H1 (cell line): ENCODE measurements at regions not wholly inside any gene's neighbourhood (a gene's known extent, or its start where the extent isn't known, plus 50 kb on each side); places are given as distances from the start of the nearest gene placed in this dataset.

ENCODE experiments used
- CTCF ChIA-PET: fragments of 300-600 bp; sonication (Branson Sonifier 250); formaldehyde crosslinking; loops from one replicate; lab custom pipeline; 2021; ENCODE audit not compliant: partially characterized antibody; lab: Charles Lee
- POLR2A ChIA-PET: fragments of 300-600 bp; sonication (Branson Sonifier 250); formaldehyde crosslinking; loops from one replicate; lab custom pipeline; 2021; ENCODE audit warnings: inconsistent platforms; ENCODE audit not compliant: partially characterized antibody; lab: Charles Lee
- DNase-seq, 2 experiments: peaks; one replicate each; pipeline versions ENCODE4 v3.0.0 to v3.0.0-alpha.2; 2010 to 2022; ENCODE audit warnings: low spot score in 2 of 2, low read depth in 1 of 2, mixed read lengths in 1 of 2
- FAIRE-seq: peaks from 2 replicates; lab custom pipeline; 2011; peaks lifted over from hg19 to GRCh38; lab: Jason Lieb, UNC
- H2AFZ ChIP-seq: 2 replicates; pipeline ENCODE4 v1.8.1; 2012; ENCODE audit warnings: low read length, inconsistent platforms
- H2AK5ac ChIP-seq: 2 replicates; pipeline ENCODE4 v1.6.1; 2013; ENCODE audit warnings: low read depth, low read length
- H2BK120ac ChIP-seq: replicated peaks from 2 replicates; pipeline ENCODE3; 2013; ENCODE audit warnings: low read depth, low read length, inconsistent platforms
- H2BK12ac ChIP-seq: 2 replicates; pipeline ENCODE4 v1.6.1; 2013; ENCODE audit warnings: low read depth, low read length
- H2BK15ac ChIP-seq: 2 replicates; pipeline ENCODE4 v1.6.1; 2013; ENCODE audit warnings: low read length
- H2BK20ac ChIP-seq: 2 replicates; pipeline ENCODE4 v1.6.1; 2013; ENCODE audit warnings: low read length
- H2BK5ac ChIP-seq: 2 replicates; pipeline ENCODE4 v1.6.1; 2013; ENCODE audit warnings: low read depth, low read length
- H3K14ac ChIP-seq: 2 replicates; pipeline ENCODE4 v1.6.1; 2013; ENCODE audit warnings: inconsistent platforms; ENCODE audit not compliant: insufficient read length
- H3K18ac ChIP-seq: 2 replicates; pipeline ENCODE4 v1.6.1; 2013; ENCODE audit warnings: low read length; ENCODE audit errors: extremely low read depth
- H3K23ac ChIP-seq: 2 replicates; pipeline ENCODE4 v1.6.1; 2013; ENCODE audit warnings: inconsistent platforms; ENCODE audit not compliant: insufficient read length
- H3K23me2 ChIP-seq: 2 replicates; pipeline ENCODE4 v1.6.1; 2013; ENCODE audit warnings: low read depth, low read length
- H3K27ac ChIP-seq: 2 replicates; pipeline ENCODE4 v1.6.1; 2011; ENCODE audit warnings: low read depth, low read length, inconsistent platforms
- H3K27me3 ChIP-seq, 4 experiments: replicated peaks in 1 of 4; 1 replicate in 1 of 4; 2 replicates in 3 of 4; pipeline versions ENCODE4 v1.6.1 to v1.8.1; 2011 to 2013; ENCODE audit warnings: low read length in 3 of 4, mild to moderate bottlenecking in 3 of 4, inconsistent platforms in 2 of 4, mixed read lengths in 2 of 4, moderate library complexity in 1 of 4; ENCODE audit not compliant: control insufficient read depth in 3 of 4, insufficient read depth in 3 of 4; ENCODE audit errors: extremely low read depth in 1 of 4
- H3K36me3 ChIP-seq, 4 experiments: 2 replicates each; pipeline versions ENCODE4 v1.6.1 to v1.8.1; 2011 to 2013; ENCODE audit warnings: mild to moderate bottlenecking in 4 of 4, low read length in 3 of 4, moderate library complexity in 2 of 4, control low read depth in 1 of 4, inconsistent platforms in 1 of 4; ENCODE audit not compliant: insufficient read depth in 4 of 4, control insufficient read depth in 2 of 4
- H3K4ac ChIP-seq: replicated peaks from 2 replicates; pipeline ENCODE3; 2013; ENCODE audit warnings: low read length, low read depth, mixed read lengths, inconsistent platforms; ENCODE audit not compliant: insufficient read length
- H3K4me1 ChIP-seq, 4 experiments: replicated peaks in 1 of 4; 1 replicate in 1 of 4; 2 replicates in 3 of 4; pipeline versions ENCODE4 v1.6.1 to v1.8.1; 2011 to 2013; ENCODE audit warnings: low read length in 3 of 4, inconsistent platforms in 2 of 4, mixed read lengths in 1 of 4; ENCODE audit not compliant: insufficient read depth in 4 of 4, control insufficient read depth in 3 of 4
- H3K4me2 ChIP-seq, 2 experiments: 2 replicates each; pipeline versions ENCODE4 v1.6.1 to v1.8.1; 2011 to 2013; ENCODE audit warnings: low read depth in 2 of 2, low read length in 2 of 2, control low read depth in 1 of 2, inconsistent platforms in 1 of 2, mild to moderate bottlenecking in 1 of 2; ENCODE audit not compliant: insufficient read depth in 1 of 2
- H3K4me3 ChIP-seq, 4 experiments: fragments of 200-600, 300-600 bp in 1 of 4; sonication (generic), shearing (Covaris generic), sonication (Bioruptor Twin) in 1 of 4; 2 replicates each; pipeline versions ENCODE4 v1.5.1 to v1.8.1; 2011 to 2016; ENCODE audit warnings: low read length in 4 of 4, low read depth in 3 of 4, control low read depth in 2 of 4, inconsistent platforms in 2 of 4, mild to moderate bottlenecking in 2 of 4, mixed read lengths in 1 of 4, moderate library complexity in 1 of 4; ENCODE audit not compliant: insufficient read depth in 2 of 4; ENCODE audit errors: extremely low read depth in 1 of 4
- H3K56ac ChIP-seq: replicated peaks from 2 replicates; pipeline ENCODE3; 2013; ENCODE audit warnings: low read depth, mild to moderate bottlenecking, mixed read lengths, low read length, inconsistent platforms; ENCODE audit not compliant: insufficient read length
- H3K79me1 ChIP-seq: 2 replicates; pipeline ENCODE4 v1.6.1; 2013; ENCODE audit warnings: low read depth, low read length, control low read depth
- H3K79me2 ChIP-seq, 2 experiments: 2 replicates each; pipeline versions ENCODE4 v1.6.1 to v1.8.1; 2012 to 2013; ENCODE audit warnings: low read length in 2 of 2, mild to moderate bottlenecking in 2 of 2, inconsistent platforms in 1 of 2; ENCODE audit not compliant: insufficient read depth in 2 of 2, control insufficient read depth in 1 of 2
- H3K9ac ChIP-seq, 4 experiments: replicated peaks in 1 of 4; 1 replicate in 1 of 4; 2 replicates in 3 of 4; pipeline versions ENCODE4 v1.6.1 to v1.8.1; 2011 to 2013; ENCODE audit warnings: low read depth in 3 of 4, low read length in 3 of 4, control low read depth in 2 of 4, mild to moderate bottlenecking in 2 of 4, moderate library complexity in 2 of 4, inconsistent platforms in 1 of 4; ENCODE audit errors: extremely low read depth in 1 of 4
- H3K9me3 ChIP-seq, 2 experiments: 2 replicates each; pipeline versions ENCODE4 v1.6.1 to v1.8.1; 2012 to 2013; ENCODE audit warnings: mild to moderate bottlenecking in 2 of 2, moderate library complexity in 2 of 2, control low read depth in 1 of 2, inconsistent platforms in 1 of 2, low read depth in 1 of 2, low read length in 1 of 2, mixed read lengths in 1 of 2; ENCODE audit not compliant: insufficient read depth in 2 of 2
- H4K20me1 ChIP-seq, 2 experiments: replicated peaks in 1 of 2; 2 replicates each; pipeline versions ENCODE3 to v1.8.1; 2011 to 2013; ENCODE audit warnings: inconsistent platforms in 2 of 2, low read length in 2 of 2, mild to moderate bottlenecking in 1 of 2; ENCODE audit not compliant: insufficient read depth in 2 of 2, control insufficient read depth in 1 of 2
- H4K5ac ChIP-seq: 2 replicates; pipeline ENCODE4 v1.6.1; 2013; ENCODE audit warnings: low read length, low read depth, mixed read lengths, inconsistent platforms; ENCODE audit not compliant: insufficient read length
- H4K8ac ChIP-seq: 2 replicates; pipeline ENCODE4 v1.8.0; 2013; ENCODE audit warnings: mild to moderate bottlenecking, moderate library complexity, low read length, inconsistent platforms; ENCODE audit not compliant: insufficient read depth; ENCODE audit errors: extremely low read depth
- H4K91ac ChIP-seq: replicated peaks from 2 replicates; pipeline ENCODE3; 2013; ENCODE audit warnings: low read length, mixed read lengths, inconsistent platforms; ENCODE audit not compliant: insufficient read length
- CHD2 ChIP-seq: IDR thresholded peaks from 2 replicates; pipeline ENCODE4 v1.6.1; 2012; ENCODE audit warnings: low read length, improper control_type of control experiment
- HDAC2 ChIP-seq, 2 experiments: fragments of 300-600 bp in 1 of 2; sonication (generic) in 1 of 2; IDR thresholded peaks; 2 replicates each; pipeline ENCODE4 v1.6.1; 2011 to 2012; ENCODE audit warnings: low read depth in 2 of 2, low read length in 2 of 2, mild to moderate bottlenecking in 2 of 2, moderate library complexity in 2 of 2, borderline replicate concordance in 1 of 2, inconsistent platforms in 1 of 2
- KDM5A ChIP-seq: fragments of 200-600 bp; IDR thresholded peaks from 2 replicates; pipeline ENCODE4 v1.7.1; 2012; ENCODE audit warnings: mild to moderate bottlenecking, low read length, inconsistent platforms, mixed read lengths
- SAP30 ChIP-seq: fragments of 300-600 bp; sonication (generic); IDR thresholded peaks from 2 replicates; pipeline ENCODE4 v1.7.1; 2012; ENCODE audit warnings: low read length, moderate library complexity, mild to moderate bottlenecking, inconsistent platforms; ENCODE audit not compliant: insufficient read depth, insufficient replicate concordance
- SRF ChIP-seq: IDR thresholded peaks from 2 replicates; pipeline ENCODE4 v1.6.1; 2011; ENCODE audit warnings: mild to moderate bottlenecking, low read depth, low read length, moderate library complexity
- TAF1 ChIP-seq: IDR thresholded peaks from 2 replicates; pipeline ENCODE4 v1.6.1; 2011; ENCODE audit warnings: mild to moderate bottlenecking, low read depth, low read length
- WGBS, 2 experiments: shearing (Covaris generic) in 1 of 2; methylation state at CpG; one replicate each; pipeline versions ENCODE4 v1.1.6 to v1.1.7; 2013 to 2015; ENCODE audit warnings: low lambda C conversion rate in 2 of 2, mixed read lengths in 2 of 2, inconsistent platforms in 1 of 2, low coverage in 1 of 2, missing lambda C conversion rate in 1 of 2; ENCODE audit not compliant: insufficient replicate concordance in 2 of 2, insufficient coverage in 1 of 2, insufficient read length in 1 of 2; ENCODE audit errors: extremely low coverage in 1 of 2, missing lambda C conversion rate in 1 of 2; 5-methylcytosine and 5-hydroxymethylcytosine counted together
- TF ChIP-seq, protein P1 (sequence below): IDR thresholded peaks from 2 replicates; pipeline ENCODE4 v1.6.1; 2011; ENCODE audit warnings: low read length, improper control_type of control experiment
- TF ChIP-seq, protein P2 (sequence below): IDR thresholded peaks from 2 replicates; pipeline ENCODE4 v1.6.1; 2012; ENCODE audit warnings: inconsistent platforms
- TF ChIP-seq, protein P3 (sequence below), 3 experiments: IDR thresholded peaks; 1 replicate in 2 of 3; 2 replicates in 1 of 3; pipeline versions ENCODE4 v1.5.1 to v1.6.1; 2011; ENCODE audit warnings: low read length in 3 of 3, mild to moderate bottlenecking in 3 of 3, inconsistent platforms in 2 of 3, low read depth in 1 of 3, moderate library complexity in 1 of 3; ENCODE audit not compliant: insufficient read depth in 1 of 3; ENCODE audit errors: control extremely low read depth in 1 of 3

DNA sequence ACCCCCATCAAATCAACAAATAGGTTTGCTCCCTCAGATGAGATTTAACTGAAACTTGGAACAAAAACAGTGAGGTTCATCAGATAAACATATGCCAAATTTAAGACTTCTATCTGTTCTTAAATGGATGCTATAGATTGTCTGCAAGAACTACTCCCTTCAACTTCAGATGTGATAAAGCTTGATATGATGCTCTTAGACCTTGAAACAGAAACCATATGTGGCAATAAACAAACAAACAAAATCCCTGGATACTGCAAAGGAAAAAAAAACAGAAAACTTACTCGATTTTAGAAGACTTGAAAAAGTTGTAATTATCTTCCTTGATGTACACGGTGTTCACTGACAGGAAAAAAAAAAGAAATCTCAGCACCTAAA is 286.1 kb upstream of the USP25 start:
- no peak overlapping the region for H2BK15ac ChIP-seq
- H4K8ac ChIP-seq: no peak overlapping the region
- H4K5ac ChIP-seq: no peak overlapping the region
- no peak overlapping the region for H3K4me3 ChIP-seq
- no peak overlapping the region for H2BK5ac ChIP-seq
- peaks cover 3 to 16% (median 12%) of the 10 kb centered on the region in 4 experiments; a peak in 6 of 7 replicates for H3K4me1 ChIP-seq
- no peaks in the 10 kb centered on the region for H4K20me1 ChIP-seq
- H3K4ac ChIP-seq: no peak overlapping the region
- FAIRE-seq (no peak), DNase-seq (no peak)
- CTCF ChIA-PET: interaction anchor here (1.4 kb wide), 1 partner anchor 12 kb away, joined by 3 read pairs; no protein-coding TSS in a partner anchor
- WGBS, 2 experiments: 78% methylated on average over 2 of the region's 2 CpGs; no CpG with 5 or more reads in 1 of the 2 experiments
- H3K27ac ChIP-seq: no peak overlapping the region
- H2BK12ac ChIP-seq: no peak overlapping the region
- H3K79me1 ChIP-seq: no peaks in the 10 kb centered on the region
- H3K36me3 ChIP-seq: peaks cover 0 to 2% (median 0%) of the 10 kb centered on the region in 4 experiments; a peak in 2 of 8 replicates
- no peak overlapping the region for H3K9ac ChIP-seq
- peaks cover 1 to 9% of the 10 kb centered on the region in 2 experiments; a peak in 3 of 4 replicates for H3K9me3 ChIP-seq
- POLR2A ChIA-PET: no interaction called here
- H2BK120ac ChIP-seq: no peak overlapping the region
- H3K18ac ChIP-seq: no peak overlapping the region
- H2AFZ ChIP-seq: no peak overlapping the region
- H3K56ac ChIP-seq: no peak overlapping the region
- H2AK5ac ChIP-seq: no peak overlapping the region
- H3K23me2 ChIP-seq: no peaks in the 10 kb centered on the region; the same call in 1 of the 2 replicates
- H3K23ac ChIP-seq: no peak overlapping the region
- no peaks in the 10 kb centered on the region for H3K79me2 ChIP-seq
- no peak overlapping the region for H3K14ac ChIP-seq
- H4K91ac ChIP-seq: no peak overlapping the region
- no peak overlapping the region for H3K4me2 ChIP-seq
- H2BK20ac ChIP-seq: no peak overlapping the region
- H3K27me3 ChIP-seq: no peaks in the 10 kb centered on the region
- TF ChIP-seq, protein P1, sequence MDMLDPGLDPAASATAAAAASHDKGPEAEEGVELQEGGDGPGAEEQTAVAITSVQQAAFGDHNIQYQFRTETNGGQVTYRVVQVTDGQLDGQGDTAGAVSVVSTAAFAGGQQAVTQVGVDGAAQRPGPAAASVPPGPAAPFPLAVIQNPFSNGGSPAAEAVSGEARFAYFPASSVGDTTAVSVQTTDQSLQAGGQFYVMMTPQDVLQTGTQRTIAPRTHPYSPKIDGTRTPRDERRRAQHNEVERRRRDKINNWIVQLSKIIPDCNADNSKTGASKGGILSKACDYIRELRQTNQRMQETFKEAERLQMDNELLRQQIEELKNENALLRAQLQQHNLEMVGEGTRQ: no peak
- TF ChIP-seq, protein P2, sequence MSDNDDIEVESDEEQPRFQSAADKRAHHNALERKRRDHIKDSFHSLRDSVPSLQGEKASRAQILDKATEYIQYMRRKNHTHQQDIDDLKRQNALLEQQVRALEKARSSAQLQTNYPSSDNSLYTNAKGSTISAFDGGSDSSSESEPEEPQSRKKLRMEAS: no peak
- TF ChIP-seq TAF1: no peak
- no peak for TF ChIP-seq KDM5A
- TF ChIP-seq SRF: no peak
- no peak for TF ChIP-seq CHD2
- TF ChIP-seq HDAC2 (IDR thresholded peaks at IDR 0.05; ENCODE audit: borderline replicate concordance in 1 of 2, low read depth in 2 of 2, low read length in 2 of 2): no peak
- TF ChIP-seq, protein P3, sequence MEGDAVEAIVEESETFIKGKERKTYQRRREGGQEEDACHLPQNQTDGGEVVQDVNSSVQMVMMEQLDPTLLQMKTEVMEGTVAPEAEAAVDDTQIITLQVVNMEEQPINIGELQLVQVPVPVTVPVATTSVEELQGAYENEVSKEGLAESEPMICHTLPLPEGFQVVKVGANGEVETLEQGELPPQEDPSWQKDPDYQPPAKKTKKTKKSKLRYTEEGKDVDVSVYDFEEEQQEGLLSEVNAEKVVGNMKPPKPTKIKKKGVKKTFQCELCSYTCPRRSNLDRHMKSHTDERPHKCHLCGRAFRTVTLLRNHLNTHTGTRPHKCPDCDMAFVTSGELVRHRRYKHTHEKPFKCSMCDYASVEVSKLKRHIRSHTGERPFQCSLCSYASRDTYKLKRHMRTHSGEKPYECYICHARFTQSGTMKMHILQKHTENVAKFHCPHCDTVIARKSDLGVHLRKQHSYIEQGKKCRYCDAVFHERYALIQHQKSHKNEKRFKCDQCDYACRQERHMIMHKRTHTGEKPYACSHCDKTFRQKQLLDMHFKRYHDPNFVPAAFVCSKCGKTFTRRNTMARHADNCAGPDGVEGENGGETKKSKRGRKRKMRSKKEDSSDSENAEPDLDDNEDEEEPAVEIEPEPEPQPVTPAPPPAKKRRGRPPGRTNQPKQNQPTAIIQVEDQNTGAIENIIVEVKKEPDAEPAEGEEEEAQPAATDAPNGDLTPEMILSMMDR (IDR thresholded peaks at IDR 0.05; ENCODE audit: control extremely low read depth in 1 of 3, insufficient read depth in 1 of 3, low read depth in 1 of 3, low read length in 3 of 3): no peak
- no peak for TF ChIP-seq SAP30
